ENCODE measurements at regions not wholly inside any gene's neighbourhood (a gene's known extent, or its start where the extent isn't known, plus 50 kb on each side); places are given as distances from the start of the nearest gene placed in this dataset.

DNA sequence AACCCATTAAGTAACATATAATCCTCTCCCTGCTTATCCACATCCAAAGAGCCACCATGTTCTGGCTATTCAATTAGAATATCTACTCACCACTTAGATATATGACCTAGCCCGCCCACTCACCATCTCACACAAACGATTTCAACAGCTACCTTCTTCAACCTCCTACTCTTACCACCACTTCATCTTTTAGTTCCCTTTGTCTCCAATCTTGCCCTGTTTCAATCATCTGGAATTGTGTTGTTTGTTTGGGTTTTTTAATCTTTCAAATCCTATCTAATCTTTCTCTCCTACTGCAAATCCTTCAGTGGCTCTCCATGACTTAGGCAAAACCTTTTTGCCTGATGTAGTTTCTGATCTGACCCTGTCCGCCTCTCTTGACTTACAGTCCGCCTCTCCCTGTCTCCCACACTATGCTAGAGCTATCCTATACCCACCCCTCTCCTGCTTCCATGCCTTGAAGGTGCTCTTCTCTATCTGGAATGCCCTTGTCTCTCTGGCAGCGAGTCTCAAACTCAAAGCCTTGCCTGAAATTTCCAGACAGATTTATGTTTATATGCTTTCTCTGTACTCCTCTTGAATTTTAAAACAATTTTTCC lies 161.0 kb upstream of the CRY1 start:
- TF ChIP-seq, protein P1, sequence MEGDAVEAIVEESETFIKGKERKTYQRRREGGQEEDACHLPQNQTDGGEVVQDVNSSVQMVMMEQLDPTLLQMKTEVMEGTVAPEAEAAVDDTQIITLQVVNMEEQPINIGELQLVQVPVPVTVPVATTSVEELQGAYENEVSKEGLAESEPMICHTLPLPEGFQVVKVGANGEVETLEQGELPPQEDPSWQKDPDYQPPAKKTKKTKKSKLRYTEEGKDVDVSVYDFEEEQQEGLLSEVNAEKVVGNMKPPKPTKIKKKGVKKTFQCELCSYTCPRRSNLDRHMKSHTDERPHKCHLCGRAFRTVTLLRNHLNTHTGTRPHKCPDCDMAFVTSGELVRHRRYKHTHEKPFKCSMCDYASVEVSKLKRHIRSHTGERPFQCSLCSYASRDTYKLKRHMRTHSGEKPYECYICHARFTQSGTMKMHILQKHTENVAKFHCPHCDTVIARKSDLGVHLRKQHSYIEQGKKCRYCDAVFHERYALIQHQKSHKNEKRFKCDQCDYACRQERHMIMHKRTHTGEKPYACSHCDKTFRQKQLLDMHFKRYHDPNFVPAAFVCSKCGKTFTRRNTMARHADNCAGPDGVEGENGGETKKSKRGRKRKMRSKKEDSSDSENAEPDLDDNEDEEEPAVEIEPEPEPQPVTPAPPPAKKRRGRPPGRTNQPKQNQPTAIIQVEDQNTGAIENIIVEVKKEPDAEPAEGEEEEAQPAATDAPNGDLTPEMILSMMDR (IDR thresholded peaks at IDR 0.05), result no peak
- no peak for TF ChIP-seq POLR2A (IDR thresholded peaks at IDR 0.05)

All from esophagus squamous epithelium (tissue), 4 donors.